HEK293 (cell line): ENCODE measurements at regions not wholly inside any gene's neighbourhood (a gene's known extent, or its start where the extent isn't known, plus 50 kb on each side); places are given as distances from the start of the nearest gene placed in this dataset.

Experiments
- CTCF ChIA-PET: fragments of 350-600 bp; formaldehyde crosslinking; extraction: SDS; loops from one replicate; lab custom pipeline; 2021; ENCODE audit warnings: antibody characterized with exemption; lab: Yijun Ruan, JAX
- POLR2A ChIA-PET: fragments of 300-600 bp; formaldehyde crosslinking; extraction: SDS; loops from one replicate; lab custom pipeline; 2020; ENCODE audit warnings: antibody characterized with exemption, inconsistent platforms; lab: Yijun Ruan, JAX
- H3K27ac ChIP-seq: fragments of 200-500 bp; sonication (Bioruptor generic); 2 replicates; pipeline ENCODE4 v1.5.1; 2014; ENCODE audit warnings: low read depth, low read length, control low read depth, inconsistent platforms; ENCODE audit errors: extremely low read depth
- H3K36me3 ChIP-seq, 2 experiments: fragments of 200-500 bp in 1 of 2; sonication (Bioruptor generic) in 1 of 2; 1 replicate in 1 of 2; 2 replicates in 1 of 2; pipeline ENCODE4 v1.5.1; 2014 to 2017; ENCODE audit warnings: inconsistent platforms in 2 of 2, low read length in 2 of 2; ENCODE audit not compliant: control insufficient read depth in 2 of 2, insufficient read depth in 1 of 2
- H3K4me1 ChIP-seq: fragments of 200-500 bp; sonication (Bioruptor generic); 2 replicates; pipeline ENCODE4 v1.5.1; 2014; ENCODE audit warnings: mild to moderate bottlenecking, low read length, inconsistent platforms; ENCODE audit not compliant: control insufficient read depth, insufficient read depth
- H3K4me3 ChIP-seq: 2 replicates; pipeline ENCODE4 v1.5.1; 2011; ENCODE audit warnings: low read depth, mild to moderate bottlenecking, control low read depth, low read length, moderate library complexity
- H3K9me3 ChIP-seq: fragments of 200-500 bp; sonication (Bioruptor generic); 2 replicates; pipeline ENCODE4 v1.5.1; 2014; ENCODE audit warnings: low read depth, low read length, inconsistent platforms; ENCODE audit not compliant: control insufficient read depth, insufficient read depth
- BCL11B ChIP-seq: fragments of 450-650 bp; formaldehyde crosslinking; IDR thresholded peaks from 2 replicates; pipeline ENCODE4 v1.5.1; 2016; ENCODE audit warnings: low read depth, missing biosample characterization, missing genetic modification characterization
- FEZF1 ChIP-seq: fragments of 450-650 bp; formaldehyde crosslinking; IDR thresholded peaks from 2 replicates; pipeline ENCODE4 v1.5.1; 2016; ENCODE audit warnings: missing biosample characterization, missing genetic modification characterization
- GLI4 ChIP-seq: fragments of 450-650 bp; formaldehyde crosslinking; IDR thresholded peaks from 2 replicates; pipeline ENCODE4 v1.5.1; 2016; ENCODE audit warnings: missing biosample characterization, missing genetic modification characterization
- GLIS1 ChIP-seq: fragments of 450-650 bp; formaldehyde crosslinking; IDR thresholded peaks from 2 replicates; pipeline ENCODE4 v1.5.1; 2016; ENCODE audit warnings: missing biosample characterization, missing genetic modification characterization
- HOXC10 ChIP-seq: sonication (generic); formaldehyde crosslinking; IDR thresholded peaks from 2 replicates; pipeline ENCODE4 v1.8.1; 2023; ENCODE audit warnings: mild to moderate bottlenecking, missing genetic modification reagents
- KLF17 ChIP-seq: fragments of 450-650 bp; formaldehyde crosslinking; IDR thresholded peaks from 2 replicates; pipeline ENCODE4 v1.5.1; 2016; ENCODE audit warnings: missing biosample characterization, missing genetic modification characterization
- PRDM4 ChIP-seq: fragments of 450-650 bp; formaldehyde crosslinking; IDR thresholded peaks from 2 replicates; pipeline ENCODE4 v1.5.1; 2017; ENCODE audit warnings: missing biosample characterization, missing genetic modification characterization
- ZBTB10 ChIP-seq: fragments of 450-650 bp; formaldehyde crosslinking; IDR thresholded peaks from 2 replicates; pipeline ENCODE4 v1.5.1; 2016; ENCODE audit warnings: missing biosample characterization, missing genetic modification characterization
- ZFP37 ChIP-seq: fragments of 450-650 bp; formaldehyde crosslinking; IDR thresholded peaks from 2 replicates; pipeline ENCODE4 v1.5.1; 2016; ENCODE audit warnings: missing biosample characterization, missing genetic modification characterization
- ZFP41 ChIP-seq: fragments of 450-650 bp; formaldehyde crosslinking; IDR thresholded peaks from 2 replicates; pipeline ENCODE4 v1.5.1; 2016; ENCODE audit warnings: missing biosample characterization, missing genetic modification characterization, borderline replicate concordance
- ZNF114 ChIP-seq: fragments of 450-650 bp; formaldehyde crosslinking; IDR thresholded peaks from 2 replicates; pipeline ENCODE4 v1.5.0; 2017; ENCODE audit warnings: missing biosample characterization, missing genetic modification characterization
- ZNF146 ChIP-seq: fragments of 450-650 bp; formaldehyde crosslinking; IDR thresholded peaks from 2 replicates; pipeline ENCODE4 v1.5.1; 2016; ENCODE audit warnings: missing biosample characterization, missing genetic modification characterization
- ZNF211 ChIP-seq: fragments of 450-650 bp; formaldehyde crosslinking; IDR thresholded peaks from 2 replicates; pipeline ENCODE4 v1.5.1; 2016; ENCODE audit warnings: low read depth, missing biosample characterization, missing genetic modification characterization
- ZNF266 ChIP-seq: fragments of 450-650 bp; formaldehyde crosslinking; IDR thresholded peaks from 2 replicates; pipeline ENCODE4 v1.5.1; 2016; ENCODE audit warnings: missing biosample characterization, missing genetic modification characterization, low read depth
- ZNF280D ChIP-seq: fragments of 450-650 bp; formaldehyde crosslinking; IDR thresholded peaks from 2 replicates; pipeline ENCODE4 v1.5.1; 2016; ENCODE audit warnings: missing biosample characterization, missing genetic modification characterization
- ZNF302 ChIP-seq: fragments of 450-650 bp; formaldehyde crosslinking; IDR thresholded peaks from 2 replicates; pipeline ENCODE4 v1.5.1; 2016; ENCODE audit warnings: missing biosample characterization, missing genetic modification characterization, low read depth
- ZNF654 ChIP-seq: fragments of 450-650 bp; formaldehyde crosslinking; IDR thresholded peaks from 2 replicates; pipeline ENCODE4 v1.5.1; 2016; ENCODE audit warnings: low read depth, missing biosample characterization, missing genetic modification characterization
- ZNF843 ChIP-seq: fragments of 450-650 bp; formaldehyde crosslinking; IDR thresholded peaks from 2 replicates; pipeline ENCODE4 v1.5.1; 2016; ENCODE audit warnings: missing biosample characterization, missing genetic modification characterization
- ZSCAN18 ChIP-seq: fragments of 450-650 bp; formaldehyde crosslinking; IDR thresholded peaks from 2 replicates; pipeline ENCODE4 v1.5.1; 2016; ENCODE audit warnings: missing biosample characterization, missing genetic modification characterization
- ZSCAN30 ChIP-seq: fragments of 450-650 bp; IDR thresholded peaks from 2 replicates; pipeline ENCODE4 v1.5.1; 2018; ENCODE audit warnings: missing biosample characterization, mild to moderate bottlenecking, missing genetic modification characterization, moderate library complexity

- POLR2A ChIA-PET: no interaction called here
- no peaks in the 10 kb centered on the region for H3K36me3 ChIP-seq
- no peaks in the 10 kb centered on the region for H3K4me1 ChIP-seq
- no peaks in the 10 kb centered on the region for H3K9me3 ChIP-seq
- no peak overlapping the region for H3K27ac ChIP-seq
- no peak for TF ChIP-seq ZNF302 (tag by site-specific recombination)
- TF ChIP-seq ZSCAN18 (tag by site-specific recombination): no peak
- TF ChIP-seq ZNF114 (tag by site-specific recombination): no peak
- no peak for TF ChIP-seq ZNF146 (tag by site-specific recombination)
- no peak for TF ChIP-seq ZNF843
- TF ChIP-seq ZBTB10 (tag by site-specific recombination): no peak
- no peak for TF ChIP-seq HOXC10 (CRISPR knock-in tag)
- TF ChIP-seq BCL11B (tag by site-specific recombination): no peak
- no peak for TF ChIP-seq KLF17 (tag by site-specific recombination)
- TF ChIP-seq ZNF266 (tag by site-specific recombination): no peak
- no peak for TF ChIP-seq PRDM4 (tag by site-specific recombination)
- TF ChIP-seq ZNF280D (tag by site-specific recombination): no peak
- TF ChIP-seq ZNF654 (tag by site-specific recombination): no peak
- no peak for TF ChIP-seq GLI4 (tag by site-specific recombination)
- no peak for TF ChIP-seq ZNF211
- no peak for TF ChIP-seq ZFP37 (tag by site-specific recombination)
- TF ChIP-seq GLIS1 (tag by site-specific recombination): no peak
- no peak for TF ChIP-seq ZFP41 (tag by site-specific recombination)
- no peak for TF ChIP-seq FEZF1
- no peak for TF ChIP-seq ZSCAN30
- TF ChIP-seq, all 188 proteins: peak for 0
- no peak overlapping the region for H3K4me3 ChIP-seq
- CTCF ChIA-PET: interaction anchor here (0.6 kb wide), 1 partner anchor 49 kb away, joined by 5 read pairs; no protein-coding TSS in a partner anchor
These were observed 349.5 kb upstream of the ZNF32 start for GRCh38 chr10:43998021-43998809.
